Stomach (tissue), 8 donors: ENCODE measurements at regions not wholly inside any gene's neighbourhood (a gene's known extent, or its start where the extent isn't known, plus 50 kb on each side); places are given as distances from the start of the nearest gene placed in this dataset.
"Not testable (repeated sequence)": the region's sequence is repeated elsewhere in the genome, so short reads cannot be mapped to it uniquely, and the experiment has no call there.

ENCODE experiments used
- DNase-seq, 2 donors: peaks; one replicate each; pipeline versions ENCODE4 v3.0.0 to v3.0.0-alpha.2; 2013 to 2019
- H3K27ac ChIP-seq, 5 donors: fragments of 200-600 bp in 4 of 5; sonication (generic) in 4 of 5; one replicate each; pipeline ENCODE4 v1.5.1; 2013 to 2019; ENCODE audit warnings: mild to moderate bottlenecking in 1 of 5, moderate library complexity in 1 of 5
- H3K27me3 ChIP-seq, 3 donors: fragments of 200-600 bp; sonication (generic); one replicate each; pipeline ENCODE4 v1.5.1; 2017 to 2019; ENCODE audit warnings: mixed run types in 1 of 3
- H3K36me3 ChIP-seq, 4 donors: fragments of 200-600 bp; sonication (generic); 1 replicate in 3 of 4; 2 replicates in 1 of 4; pipeline ENCODE4 v1.5.1; 2016 to 2019
- H3K4me1 ChIP-seq, 4 donors: fragments of 200-600 bp; sonication (generic); one replicate each; pipeline ENCODE4 v1.5.1; 2016 to 2019
- H3K4me3 ChIP-seq, 4 donors: fragments of 200-600 bp; sonication (generic) in 3 of 4; one replicate each; pipeline ENCODE4 v1.5.1; 2016 to 2019; ENCODE audit warnings: mild to moderate bottlenecking in 1 of 4
- H3K9me3 ChIP-seq, 4 donors: fragments of 200-600 bp; sonication (generic); one replicate each; pipeline ENCODE4 v1.5.1; 2016 to 2019
- EP300 ChIP-seq: sonication (generic); formaldehyde crosslinking; IDR thresholded peaks from one replicate; pipeline ENCODE4 v1.6.1; 2017; ENCODE audit warnings: antibody characterized with exemption
- POLR2A ChIP-seq, 4 donors: fragments of 450-650 bp; IDR thresholded peaks; one replicate each; pipeline ENCODE4 v1.6.1; 2016; ENCODE audit warnings: antibody characterized with exemption in 4 of 4, control low read depth in 2 of 4, mild to moderate bottlenecking in 1 of 4, moderate library complexity in 1 of 4
- POLR2AphosphoS5 ChIP-seq, 3 donors: sonication (generic); formaldehyde crosslinking; IDR thresholded peaks; one replicate each; pipeline ENCODE4 v1.6.1; 2016; ENCODE audit warnings: antibody characterized with exemption in 3 of 3
- WGBS, 5 donors: extraction: QIAGEN DNeasy Blood & Tissue Kit in 3 of 5; methylation state at CpG; one replicate each; pipeline versions ENCODE4 v1.1.5 to v1.1.7; 2013 to 2018; 5-methylcytosine and 5-hydroxymethylcytosine counted together
- intact Hi-C: fragments of 100-400 bp; cut with DNase I; formaldehyde crosslinking; loops from one replicate; pipeline ENCODE4 v1.15.1; 2023; ENCODE audit warnings: low total_unique reads
- TF ChIP-seq, protein P1 (sequence below), 7 experiments: fragments of 450-650 bp in 4 of 7; fragments of 200-600 bp in 3 of 7; sonication (generic) in 3 of 7; IDR thresholded peaks; one replicate each; pipeline ENCODE4 v1.5.1; 2016 to 2019; ENCODE audit warnings: antibody characterized with exemption in 7 of 7, control low read depth in 2 of 7, mild to moderate bottlenecking in 1 of 7
- donor health status: healthy with polysubstance abuse.
- donor health status: Bipolar disorder and iron deficiency.
- donor health status: healthy.

DNA sequence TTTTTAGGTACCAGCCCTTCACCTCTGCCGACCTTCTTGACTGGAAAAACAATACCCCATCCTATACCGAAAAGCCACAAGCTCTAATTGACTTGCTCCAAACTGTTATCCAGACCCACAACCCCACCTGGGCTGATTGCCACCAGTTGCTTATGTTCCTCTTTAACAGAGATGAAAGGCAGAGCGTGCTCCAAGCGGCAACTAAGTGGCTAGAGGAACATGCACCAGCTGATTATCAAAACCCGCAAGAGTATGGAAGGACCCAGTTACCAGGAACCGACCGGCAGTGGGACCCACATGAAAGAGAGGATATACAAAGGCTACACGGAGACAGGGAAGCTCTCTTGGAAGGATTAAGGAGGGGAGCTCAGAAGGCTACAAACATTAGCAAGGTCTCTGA is 86.1 kb upstream of the TANC1 start:
- DNase-seq: no peak
- Histone ChIP-seq H3K27me3 (no peaks in the 10 kb centered on the region), H3K4me1 (no peaks in the 10 kb centered on the region), H3K4me3 (no peak overlapping the region), H3K9me3 (no peaks in the 10 kb centered on the region), H3K36me3 (no peaks in the 10 kb centered on the region), H3K27ac (no peak overlapping the region)
- TF ChIP-seq EP300 (no peak), POLR2AphosphoS5 (IDR thresholded peaks at IDR 0.05) (no peak), POLR2A (IDR thresholded peaks at IDR 0.05) (no peak)
- TF ChIP-seq, protein P1, sequence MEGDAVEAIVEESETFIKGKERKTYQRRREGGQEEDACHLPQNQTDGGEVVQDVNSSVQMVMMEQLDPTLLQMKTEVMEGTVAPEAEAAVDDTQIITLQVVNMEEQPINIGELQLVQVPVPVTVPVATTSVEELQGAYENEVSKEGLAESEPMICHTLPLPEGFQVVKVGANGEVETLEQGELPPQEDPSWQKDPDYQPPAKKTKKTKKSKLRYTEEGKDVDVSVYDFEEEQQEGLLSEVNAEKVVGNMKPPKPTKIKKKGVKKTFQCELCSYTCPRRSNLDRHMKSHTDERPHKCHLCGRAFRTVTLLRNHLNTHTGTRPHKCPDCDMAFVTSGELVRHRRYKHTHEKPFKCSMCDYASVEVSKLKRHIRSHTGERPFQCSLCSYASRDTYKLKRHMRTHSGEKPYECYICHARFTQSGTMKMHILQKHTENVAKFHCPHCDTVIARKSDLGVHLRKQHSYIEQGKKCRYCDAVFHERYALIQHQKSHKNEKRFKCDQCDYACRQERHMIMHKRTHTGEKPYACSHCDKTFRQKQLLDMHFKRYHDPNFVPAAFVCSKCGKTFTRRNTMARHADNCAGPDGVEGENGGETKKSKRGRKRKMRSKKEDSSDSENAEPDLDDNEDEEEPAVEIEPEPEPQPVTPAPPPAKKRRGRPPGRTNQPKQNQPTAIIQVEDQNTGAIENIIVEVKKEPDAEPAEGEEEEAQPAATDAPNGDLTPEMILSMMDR (IDR thresholded peaks at IDR 0.05): no peak
- intact Hi-C loops: no loop called here
- WGBS, 5 donors: 82 to 89% (median 86%) methylated on average over 8 of the region's 8 CpGs

DNA sequence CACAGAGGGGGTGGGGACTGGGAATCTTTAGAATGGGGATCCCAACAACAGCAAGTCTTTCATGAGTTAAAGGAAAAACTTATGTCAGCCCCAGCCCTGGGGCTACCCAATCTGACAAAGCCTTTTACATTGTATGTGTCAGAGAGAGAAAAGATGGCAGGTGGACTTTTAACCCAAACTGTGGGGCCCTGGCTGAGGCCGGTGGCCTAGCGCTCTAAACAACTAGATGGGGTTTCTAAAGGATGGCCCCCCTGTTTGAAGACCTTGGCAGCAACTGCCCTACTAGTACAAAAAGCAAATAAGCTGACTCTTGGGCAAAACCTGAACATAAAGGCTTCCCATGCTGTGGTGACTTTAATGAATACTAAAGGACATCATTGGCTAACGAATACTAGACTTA is 83.9 kb upstream of the TANC1 start:
- H3K27me3 ChIP-seq, intact Hi-C loops, H3K36me3 ChIP-seq, DNase-seq, H3K9me3 ChIP-seq, H3K4me1 ChIP-seq, H3K27ac ChIP-seq, H3K4me3 ChIP-seq: not testable (repeated sequence)
- WGBS, 5 donors: 79 to 93% (median 85%) methylated on average over 3 of the region's 3 CpGs

DNA sequence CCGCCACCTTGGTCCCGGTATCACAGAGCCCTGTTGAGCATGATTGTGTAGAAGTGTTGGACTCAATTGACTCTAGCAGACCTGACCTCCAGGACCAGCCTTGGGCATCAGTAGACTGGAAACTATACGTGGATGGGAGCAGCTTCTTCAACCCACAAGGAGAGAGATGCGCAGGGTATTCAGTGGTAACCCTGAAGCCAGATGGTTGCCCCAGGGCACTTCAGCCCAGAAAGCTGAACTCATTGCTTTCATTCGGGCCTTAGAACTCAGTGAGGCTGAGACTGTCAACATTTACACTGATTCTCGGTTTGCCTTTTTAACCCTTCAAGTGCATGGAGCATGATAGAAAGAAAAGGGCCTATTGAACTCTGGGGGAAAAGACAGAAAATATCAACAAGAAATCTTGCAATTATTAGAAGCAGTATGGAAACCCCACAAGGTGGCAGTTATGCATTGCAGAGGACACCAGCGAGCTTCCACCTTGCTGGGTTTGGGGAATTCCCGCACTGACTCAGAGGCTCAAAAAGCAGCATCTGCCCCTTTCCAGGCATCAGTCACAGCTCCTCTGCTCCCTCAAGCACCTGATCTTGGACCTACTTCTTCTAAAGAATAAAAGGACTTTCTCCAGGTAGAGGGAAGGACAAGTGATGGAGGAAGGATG is 83.3 kb upstream of the TANC1 start:
- H3K4me3 ChIP-seq, H3K27ac ChIP-seq, H3K9me3 ChIP-seq, DNase-seq, intact Hi-C loops, H3K4me1 ChIP-seq, H3K27me3 ChIP-seq, H3K36me3 ChIP-seq: not testable (repeated sequence)
- whole genome bisulfite sequencing, 5 donors: 60 to 67% (median 65%) methylated on average over 8 of the region's 8 CpGs

DNA sequence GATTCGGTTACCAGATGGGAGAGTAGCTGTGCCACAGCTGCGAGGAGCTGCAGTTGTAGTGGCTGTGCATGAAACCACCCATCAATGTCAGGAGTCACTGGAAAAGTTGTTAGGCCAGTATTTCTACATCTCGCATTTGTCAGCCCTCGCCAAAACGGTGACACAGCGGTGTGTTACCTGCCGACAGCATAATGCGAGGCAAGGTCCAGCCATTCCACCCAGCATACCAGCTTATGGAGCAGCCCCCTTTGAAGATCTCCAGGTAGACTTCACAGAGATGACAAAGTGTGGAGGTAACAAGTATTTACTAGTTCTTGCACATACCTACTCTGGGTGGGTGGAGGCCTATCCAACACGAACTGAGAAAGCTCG is 82.8 kb upstream of the TANC1 start:
- H3K27ac ChIP-seq, H3K27me3 ChIP-seq, H3K4me3 ChIP-seq, H3K9me3 ChIP-seq, H3K36me3 ChIP-seq, intact Hi-C loops, H3K4me1 ChIP-seq: not testable (repeated sequence)
- 33 to 64% (median 47%) methylated on average over 9 to 10 of the region's 10 CpGs for WGBS, 5 donors
- peak; percentile 45 to 82 for DNase-seq

DNA sequence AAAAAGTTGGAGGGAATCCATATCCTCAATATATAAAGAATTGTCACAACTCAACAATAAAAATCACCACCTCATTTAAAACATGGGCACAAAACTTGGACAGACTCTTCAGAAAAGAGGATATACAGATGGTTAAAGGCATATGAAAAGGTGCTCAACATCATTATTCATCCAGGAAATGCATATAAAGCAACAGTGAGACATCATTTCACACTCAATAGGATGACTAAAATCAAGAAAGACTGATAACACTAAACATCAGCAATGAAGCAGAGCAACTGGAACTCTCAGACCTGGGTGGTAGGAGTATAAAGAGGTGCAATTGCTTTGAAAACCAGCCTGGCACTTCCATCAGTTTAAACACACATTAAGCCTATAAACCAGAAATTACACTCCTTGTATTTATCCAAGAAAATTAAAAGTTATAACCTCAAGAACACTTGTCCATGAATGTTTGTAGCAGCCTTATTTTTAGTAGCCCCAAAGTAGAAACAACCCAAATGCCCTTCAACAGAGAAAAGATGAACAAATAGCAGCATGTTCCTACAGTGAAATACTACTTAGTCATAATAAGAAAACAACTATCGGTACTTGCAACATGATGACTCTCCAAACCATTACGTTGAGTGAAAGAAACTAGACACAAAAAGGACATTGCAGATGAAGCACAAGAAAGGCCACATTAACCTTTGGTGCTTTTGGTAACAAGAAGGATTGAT is 79.1 kb upstream of the TANC1 start:
- Histone ChIP-seq H3K27me3 (no peaks in the 10 kb centered on the region), H3K4me1 (no peaks in the 10 kb centered on the region), H3K36me3 (no peaks in the 10 kb centered on the region), H3K27ac (no peak overlapping the region), H3K4me3 (no peak overlapping the region), H3K9me3 (no peaks in the 10 kb centered on the region)
- WGBS, 5 donors: 77 to 95% (median 86%) methylated on average over 2 of the region's 2 CpGs
- no peak for DNase-seq
- intact Hi-C loops: no loop called here
- TF ChIP-seq POLR2AphosphoS5 (IDR thresholded peaks at IDR 0.05): no peak
- TF ChIP-seq, protein P1 (IDR thresholded peaks at IDR 0.05): no peak
- no peak for TF ChIP-seq EP300
- no peak for TF ChIP-seq POLR2A (IDR thresholded peaks at IDR 0.05)

DNA sequence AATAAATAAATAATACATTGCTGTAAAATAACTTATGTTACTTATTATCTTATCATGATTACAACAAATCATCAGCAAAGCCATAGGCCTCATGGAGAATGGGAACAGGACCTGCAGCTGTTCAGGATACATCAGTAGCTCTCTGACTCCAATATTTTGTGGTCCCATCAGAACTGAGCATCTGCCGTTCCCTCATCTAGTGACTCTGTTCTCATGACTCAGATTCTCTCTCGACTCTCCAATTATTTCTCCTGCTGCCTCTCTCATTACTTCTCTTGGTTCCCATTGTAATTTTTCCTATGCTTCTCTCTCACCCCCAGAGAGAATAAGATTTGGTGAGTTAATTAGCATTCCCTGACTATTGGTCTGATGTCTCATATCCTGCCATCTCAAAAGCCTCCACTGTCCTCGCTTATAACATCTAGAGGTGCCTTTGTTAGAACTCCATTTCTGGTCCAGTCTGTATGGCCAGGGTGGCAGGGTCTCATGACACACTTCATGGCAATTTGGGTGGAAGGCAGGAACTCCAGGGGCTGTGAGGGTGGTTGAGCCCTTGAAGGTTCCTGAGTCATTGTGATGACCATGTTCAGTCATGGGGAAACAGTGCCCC is 78.0 kb upstream of the TANC1 start:
- 87 to 97% (median 92%) methylated on average over 3 of the region's 3 CpGs for WGBS, 5 donors
- Histone ChIP-seq H3K36me3 (no peaks in the 10 kb centered on the region), H3K4me3 (no peak overlapping the region), H3K9me3 (no peaks in the 10 kb centered on the region), H3K4me1 (no peaks in the 10 kb centered on the region), H3K27ac (no peak overlapping the region), H3K27me3 (no peaks in the 10 kb centered on the region)
- no peak for TF ChIP-seq EP300
- TF ChIP-seq, protein P1 (IDR thresholded peaks at IDR 0.05): no peak
- TF ChIP-seq POLR2A (IDR thresholded peaks at IDR 0.05): no peak
- no peak for TF ChIP-seq POLR2AphosphoS5 (IDR thresholded peaks at IDR 0.05)
- DNase-seq: no peak
- intact Hi-C loops: no loop called here
